T-helper 1 cell treated with Interleukin-12 subunit alpha and Interleukin-12 subunit beta and Interleukin-4 antibody, amounts not matched to agents 30 μg/mL and 1 μg/mL, for 36 hours (primary cell): ENCODE measurements at regions not wholly inside any gene's neighbourhood (a gene's known extent, or its start where the extent isn't known, plus 50 kb on each side); places are given as distances from the start of the nearest gene placed in this dataset.

Experiments
- H3K27ac Mint-ChIP-seq: one replicate; pipeline ENCODE4 v1.8.0; 2021; ENCODE audit warnings: mild to moderate bottlenecking, mixed read lengths
- H3K27me3 Mint-ChIP-seq: one replicate; pipeline ENCODE4 v1.8.0; 2021; ENCODE audit warnings: low read depth, mixed read lengths
- H3K36me3 Mint-ChIP-seq: one replicate; pipeline ENCODE4 v1.8.0; 2021; ENCODE audit warnings: low read depth, mixed read lengths
- H3K4me1 Mint-ChIP-seq: one replicate; pipeline ENCODE4 v1.8.0; 2021; ENCODE audit warnings: low read depth, mixed read lengths
- H3K4me3 Mint-ChIP-seq: one replicate; pipeline ENCODE4 v1.8.0; 2021; ENCODE audit warnings: mild to moderate bottlenecking, moderate library complexity, mixed read lengths
- H3K9me3 Mint-ChIP-seq: one replicate; pipeline ENCODE4 v1.8.0; 2021; ENCODE audit warnings: mixed read lengths

DNA sequence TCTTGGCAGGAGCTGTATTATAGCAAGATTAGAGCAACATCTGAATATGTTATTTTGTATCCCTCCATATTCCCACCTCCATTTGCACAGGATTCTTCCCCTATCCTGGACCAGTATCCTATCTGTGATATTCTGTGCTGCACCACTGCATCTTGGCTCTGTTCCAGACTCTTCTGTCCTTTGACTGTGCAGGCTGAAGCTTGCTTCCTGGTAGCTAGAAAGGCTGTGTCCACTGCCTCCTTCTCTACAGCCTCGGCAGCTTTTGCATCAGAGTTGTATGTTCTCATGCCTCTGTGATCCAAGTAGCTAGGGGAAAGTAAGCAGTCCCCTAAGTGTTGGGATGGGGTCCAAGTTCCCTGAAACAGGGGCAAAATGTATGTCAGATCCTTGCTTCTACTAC is 104.1 kb downstream of the GAS1 start:
- H3K27me3 Mint-ChIP-seq: no peaks in the 10 kb centered on the region
- no peaks in the 10 kb centered on the region for H3K36me3 Mint-ChIP-seq
- H3K27ac Mint-ChIP-seq: no peak overlapping the region
- H3K4me1 Mint-ChIP-seq: no peaks in the 10 kb centered on the region
- no peak overlapping the region for H3K4me3 Mint-ChIP-seq
- H3K9me3 Mint-ChIP-seq: no peaks in the 10 kb centered on the region

GRCh38 chr9:86842573-86842972 is 104.7 kb downstream of the GAS1 start:
- H3K27ac Mint-ChIP-seq: no peak overlapping the region
- no peaks in the 10 kb centered on the region for H3K4me1 Mint-ChIP-seq
- H3K4me3 Mint-ChIP-seq: no peak overlapping the region
- no peaks in the 10 kb centered on the region for H3K36me3 Mint-ChIP-seq
- H3K9me3 Mint-ChIP-seq: no peaks in the 10 kb centered on the region
- no peaks in the 10 kb centered on the region for H3K27me3 Mint-ChIP-seq

DNA sequence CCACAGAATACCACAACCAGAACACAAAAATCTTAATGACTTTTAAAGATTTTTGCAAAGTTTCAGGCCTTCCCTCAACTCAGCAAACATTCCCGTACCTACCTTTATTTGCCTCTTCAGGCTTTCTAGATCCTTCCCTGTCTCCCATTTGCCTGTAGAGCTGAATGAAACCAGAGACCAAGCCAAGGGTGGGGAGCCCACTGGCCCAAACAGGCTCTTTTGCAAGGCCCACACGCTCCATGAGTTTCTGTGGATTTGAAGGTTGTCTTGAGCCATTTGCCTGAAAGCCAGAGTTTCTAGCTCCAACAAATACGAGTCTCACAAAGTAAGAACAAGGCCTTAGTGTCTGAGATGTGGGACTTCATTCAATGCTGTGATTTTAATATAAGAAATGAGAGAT is 107.8 kb downstream of the GAS1 start:
- Mint-ChIP-seq H3K27ac (no peak overlapping the region), H3K27me3 (no peaks in the 10 kb centered on the region), H3K4me1 (no peaks in the 10 kb centered on the region), H3K36me3 (no peaks in the 10 kb centered on the region), H3K9me3 (no peaks in the 10 kb centered on the region), H3K4me3 (no peak overlapping the region)

DNA sequence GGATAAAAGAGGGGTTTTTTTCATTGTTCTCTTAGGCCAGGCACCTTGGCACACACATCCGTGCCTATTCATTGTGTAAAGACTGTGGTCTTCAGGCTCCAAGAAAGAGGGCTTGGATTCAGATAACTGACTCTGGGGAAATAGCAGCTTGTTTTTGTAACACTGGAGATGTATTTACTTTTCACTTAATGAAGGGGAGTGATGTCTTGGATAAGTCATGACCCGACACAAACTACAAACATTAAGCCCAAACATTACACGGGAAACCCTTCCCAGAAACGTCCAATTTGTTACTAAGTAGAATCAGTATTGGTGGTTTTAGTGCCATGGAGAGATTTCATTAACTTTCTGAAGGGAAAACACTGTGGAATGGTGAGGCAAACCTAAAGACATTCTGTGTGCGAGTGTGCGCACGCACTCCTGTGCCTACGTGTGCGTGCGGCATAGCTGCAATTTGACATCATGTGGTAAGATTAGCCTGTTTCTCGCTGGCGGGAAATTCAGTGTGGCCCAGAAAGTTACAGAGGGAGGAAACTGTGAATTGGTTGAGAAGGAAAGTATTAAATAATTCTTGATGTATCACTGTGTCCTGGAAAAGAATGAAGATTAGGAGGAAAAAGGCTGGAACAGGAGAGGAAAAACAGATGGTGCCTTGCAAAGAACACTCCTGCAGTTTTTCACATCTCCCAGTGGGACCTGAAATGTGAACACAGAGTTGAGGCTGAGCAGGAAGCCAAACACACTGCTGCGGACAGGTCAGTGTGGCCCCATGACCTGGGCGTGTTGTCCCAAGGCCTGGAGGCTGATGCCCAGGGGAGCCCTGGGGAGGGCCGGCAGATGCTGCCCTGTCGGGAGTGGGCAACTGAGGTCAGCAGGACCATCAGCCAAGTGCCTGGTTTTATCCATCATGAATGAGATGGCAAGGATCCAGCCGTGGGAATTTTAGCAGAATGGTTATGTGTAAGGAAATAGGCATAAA is 108.5 kb downstream of the GAS1 start:
- H3K4me1 Mint-ChIP-seq: no peaks in the 10 kb centered on the region
- no peaks in the 10 kb centered on the region for H3K36me3 Mint-ChIP-seq
- no peak overlapping the region for H3K4me3 Mint-ChIP-seq
- H3K27ac Mint-ChIP-seq: no peak overlapping the region
- no peaks in the 10 kb centered on the region for H3K9me3 Mint-ChIP-seq
- no peaks in the 10 kb centered on the region for H3K27me3 Mint-ChIP-seq

GRCh38 chr9:86837345-86837744 is 110.0 kb downstream of the GAS1 start:
- Mint-ChIP-seq H3K27me3 (no peaks in the 10 kb centered on the region), H3K9me3 (no peaks in the 10 kb centered on the region), H3K36me3 (no peaks in the 10 kb centered on the region), H3K27ac (no peak overlapping the region), H3K4me3 (no peak overlapping the region), H3K4me1 (no peaks in the 10 kb centered on the region)

DNA sequence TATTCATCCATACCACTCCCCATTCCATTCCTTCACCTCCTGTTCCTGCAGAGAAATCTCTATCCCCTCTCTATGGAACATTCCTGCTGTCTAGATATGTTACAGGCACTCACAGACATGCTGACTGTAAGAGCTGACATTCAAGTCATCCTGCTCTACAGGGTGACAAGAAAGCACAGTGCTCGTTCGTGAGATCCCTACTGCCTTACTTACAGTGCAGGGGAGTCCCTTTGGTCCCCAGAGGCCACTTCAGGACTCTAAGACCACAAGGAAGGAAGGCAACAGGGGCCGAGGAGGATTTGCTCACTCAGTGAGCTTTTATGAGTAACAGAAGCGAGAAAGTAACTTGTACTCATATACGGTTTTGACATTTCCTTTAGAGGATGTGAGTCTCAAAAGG is 110.5 kb downstream of the GAS1 start:
- H3K4me1 Mint-ChIP-seq: no peaks in the 10 kb centered on the region
- no peaks in the 10 kb centered on the region for H3K36me3 Mint-ChIP-seq
- no peaks in the 10 kb centered on the region for H3K27me3 Mint-ChIP-seq
- H3K9me3 Mint-ChIP-seq: no peaks in the 10 kb centered on the region
- no peak overlapping the region for H3K27ac Mint-ChIP-seq
- H3K4me3 Mint-ChIP-seq: no peak overlapping the region

DNA sequence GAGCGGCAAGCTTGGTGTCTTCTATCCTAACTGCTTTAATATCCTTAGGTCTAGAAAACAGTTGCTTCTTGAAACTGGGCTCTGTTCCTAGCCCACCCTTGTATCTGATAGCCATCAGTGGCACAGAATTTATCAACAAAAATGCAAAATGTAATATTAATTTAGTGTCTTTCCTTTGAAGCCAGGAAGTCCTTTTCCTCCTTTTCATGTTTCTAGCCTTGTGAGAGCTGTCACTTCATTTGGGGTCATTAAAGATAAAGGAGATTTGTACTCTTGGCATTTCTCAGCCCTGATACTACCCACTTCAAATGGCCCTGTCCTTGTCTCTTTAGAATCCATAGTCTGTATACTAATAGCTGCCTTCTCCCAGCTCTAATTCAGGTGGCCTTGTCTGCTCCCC is 111.0 kb downstream of the GAS1 start:
- Mint-ChIP-seq H3K4me3 (no peak overlapping the region), H3K9me3 (no peaks in the 10 kb centered on the region), H3K27ac (no peak overlapping the region), H3K4me1 (no peaks in the 10 kb centered on the region), H3K36me3 (no peaks in the 10 kb centered on the region), H3K27me3 (no peaks in the 10 kb centered on the region)

GRCh38 chr9:86830356-86830755 is 117.0 kb downstream of the GAS1 start:
- no peaks in the 10 kb centered on the region for H3K36me3 Mint-ChIP-seq
- no peak overlapping the region for H3K4me3 Mint-ChIP-seq
- H3K27ac Mint-ChIP-seq: no peak overlapping the region
- no peaks in the 10 kb centered on the region for H3K27me3 Mint-ChIP-seq
- H3K9me3 Mint-ChIP-seq: no peaks in the 10 kb centered on the region
- no peaks in the 10 kb centered on the region for H3K4me1 Mint-ChIP-seq

GRCh38 chr9:86829496-86830046 is 117.7 kb downstream of the GAS1 start:
- Mint-ChIP-seq H3K4me1 (no peaks in the 10 kb centered on the region), H3K27me3 (no peaks in the 10 kb centered on the region), H3K9me3 (no peaks in the 10 kb centered on the region), H3K4me3 (no peak overlapping the region), H3K36me3 (no peaks in the 10 kb centered on the region), H3K27ac (no peak overlapping the region)

DNA sequence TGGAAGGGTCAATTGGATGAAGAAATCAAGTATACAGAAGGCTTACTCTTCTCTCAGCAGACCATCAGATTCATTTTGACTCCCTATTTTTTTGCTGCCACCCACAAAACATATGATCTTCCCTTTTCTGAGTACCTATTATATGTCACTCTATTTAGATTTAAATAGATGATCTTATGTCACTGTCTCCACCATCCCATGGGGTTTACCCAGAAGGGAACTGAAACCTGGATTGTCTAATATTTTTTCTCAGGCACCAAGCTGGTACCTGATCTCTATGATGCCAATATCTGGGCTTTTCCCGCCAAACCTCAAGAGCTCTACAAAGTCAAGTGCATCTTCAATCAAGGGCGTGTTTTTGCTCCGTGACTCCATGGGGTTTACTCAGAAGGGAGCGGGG is 118.7 kb downstream of the GAS1 start:
- no peaks in the 10 kb centered on the region for H3K9me3 Mint-ChIP-seq
- no peaks in the 10 kb centered on the region for H3K27me3 Mint-ChIP-seq
- H3K27ac Mint-ChIP-seq: no peak overlapping the region
- H3K4me1 Mint-ChIP-seq: no peaks in the 10 kb centered on the region
- H3K4me3 Mint-ChIP-seq: no peak overlapping the region
- no peaks in the 10 kb centered on the region for H3K36me3 Mint-ChIP-seq

GRCh38 chr9:86827893-86828292 is 119.4 kb downstream of the GAS1 start:
- Mint-ChIP-seq H3K27ac (no peak overlapping the region), H3K9me3 (no peaks in the 10 kb centered on the region), H3K36me3 (no peaks in the 10 kb centered on the region), H3K4me3 (no peak overlapping the region), H3K27me3 (no peaks in the 10 kb centered on the region), H3K4me1 (no peaks in the 10 kb centered on the region)

DNA sequence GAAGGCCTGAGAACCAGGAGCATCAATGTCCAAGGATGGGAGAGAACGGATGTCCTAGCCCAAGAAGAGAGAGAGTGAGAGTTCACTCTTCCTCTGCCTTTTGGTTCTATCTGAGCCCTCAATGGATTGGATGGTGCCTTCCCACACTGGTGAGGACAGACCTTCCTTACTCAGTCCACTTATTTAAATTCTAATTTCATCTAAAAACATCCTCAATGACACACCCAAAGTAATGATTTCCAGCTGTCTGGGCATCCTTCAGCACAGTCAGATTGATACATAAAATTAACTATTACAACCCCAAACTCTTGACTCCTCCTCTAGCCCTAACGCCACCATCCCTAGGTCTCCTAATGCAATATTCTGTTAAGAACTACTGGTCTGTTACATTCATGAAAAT is 122.0 kb downstream of the GAS1 start:
- Mint-ChIP-seq H3K27ac (no peak overlapping the region), H3K4me3 (no peak overlapping the region), H3K27me3 (no peaks in the 10 kb centered on the region), H3K36me3 (no peaks in the 10 kb centered on the region), H3K4me1 (no peaks in the 10 kb centered on the region), H3K9me3 (no peaks in the 10 kb centered on the region)

GRCh38 chr9:86822006-86822801 is 125.1 kb downstream of the GAS1 start:
- Mint-ChIP-seq H3K4me3 (no peak overlapping the region), H3K27ac (no peak overlapping the region), H3K27me3 (no peaks in the 10 kb centered on the region), H3K36me3 (no peaks in the 10 kb centered on the region), H3K9me3 (no peaks in the 10 kb centered on the region), H3K4me1 (no peaks in the 10 kb centered on the region)

- Mint-ChIP-seq H3K9me3 (no peaks in the 10 kb centered on the region), H3K4me1 (no peaks in the 10 kb centered on the region), H3K27ac (no peak overlapping the region), H3K4me3 (no peak overlapping the region), H3K27me3 (no peaks in the 10 kb centered on the region), H3K36me3 (no peaks in the 10 kb centered on the region)
Measured at GRCh38 chr9:86821006-86821845, 126.1 kb downstream of the GAS1 start.
